Lung microvascular endothelial cell (primary cell): ENCODE measurements at regions not wholly inside any gene's neighbourhood (a gene's known extent, or its start where the extent isn't known, plus 50 kb on each side); places are given as distances from the start of the nearest gene placed in this dataset.
"Not testable (repeated sequence)": the region's sequence is repeated elsewhere in the genome, so short reads cannot be mapped to it uniquely, and the experiment has no call there.

Experiments used
- DNase-seq, 2 donors: peaks; one replicate each; pipeline versions ENCODE4 v3.0.0 to v3.0.0-alpha.2; 2010; ENCODE audit warnings: low read depth in 2 of 2

- DNase-seq = no peak
Measured at GRCh38 chr11:90465553-90465952, 242.7 kb upstream of the CHORDC1 start.

- DNase-seq = not testable (repeated sequence)
Measured at GRCh38 chr11:90455347-90455920, 232.6 kb upstream of the CHORDC1 start.

- no peak for DNase-seq
Measured at GRCh38 chr11:90453525-90453924, 230.7 kb upstream of the CHORDC1 start.

DNA sequence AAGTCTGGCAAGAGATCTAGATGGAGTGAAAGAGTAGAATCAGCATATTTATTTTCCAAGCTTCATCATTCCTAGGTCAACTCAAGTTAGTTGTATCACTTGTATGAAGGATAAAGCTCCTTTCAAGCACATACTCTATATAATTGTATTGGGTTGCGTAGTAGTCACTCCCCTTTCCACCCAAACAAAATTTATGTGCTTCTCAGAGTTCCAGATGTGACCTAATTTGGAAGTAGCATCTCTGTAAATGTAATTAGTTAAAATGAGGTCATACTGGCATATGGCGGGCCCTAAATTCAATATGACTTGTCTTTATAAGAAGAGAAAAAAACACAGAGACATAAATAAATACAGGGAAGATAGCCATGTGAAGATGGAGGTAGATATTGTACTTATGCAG lies 226.8 kb upstream of the CHORDC1 start:
- DNase-seq = no peak

- DNase-seq = no peak
Measured at GRCh38 chr11:90448256-90448655, 225.4 kb upstream of the CHORDC1 start.

- no peak for DNase-seq
Measured at GRCh38 chr11:90447618-90448017, 224.8 kb upstream of the CHORDC1 start.

- DNase-seq = no peak
Measured at GRCh38 chr11:90446207-90446606, 223.4 kb upstream of the CHORDC1 start.

DNA sequence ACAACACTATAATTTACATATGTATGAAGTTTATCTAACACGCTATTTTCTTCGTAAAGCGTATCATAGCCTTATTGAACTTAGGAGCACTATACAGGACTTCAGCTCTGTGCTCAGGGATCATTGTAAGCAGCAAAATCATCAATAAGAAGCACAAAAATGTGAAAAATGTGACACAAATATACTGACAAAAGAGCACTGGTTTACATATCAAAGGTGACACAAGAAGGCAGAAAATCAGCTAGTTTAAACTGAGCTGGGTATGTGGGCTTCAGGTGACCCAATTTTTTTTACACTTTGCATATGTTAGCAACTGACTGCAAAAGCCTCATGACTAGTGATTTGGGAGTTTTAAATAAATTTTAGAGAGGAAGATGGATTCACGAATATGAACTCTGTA lies 215.2 kb upstream of the CHORDC1 start:
- DNase-seq = no peak

- DNase-seq = no peak
Measured at GRCh38 chr11:90434858-90435257, 212.0 kb upstream of the CHORDC1 start.

- no peak for DNase-seq
Measured at GRCh38 chr11:90428836-90429235, 206.0 kb upstream of the CHORDC1 start.

DNA sequence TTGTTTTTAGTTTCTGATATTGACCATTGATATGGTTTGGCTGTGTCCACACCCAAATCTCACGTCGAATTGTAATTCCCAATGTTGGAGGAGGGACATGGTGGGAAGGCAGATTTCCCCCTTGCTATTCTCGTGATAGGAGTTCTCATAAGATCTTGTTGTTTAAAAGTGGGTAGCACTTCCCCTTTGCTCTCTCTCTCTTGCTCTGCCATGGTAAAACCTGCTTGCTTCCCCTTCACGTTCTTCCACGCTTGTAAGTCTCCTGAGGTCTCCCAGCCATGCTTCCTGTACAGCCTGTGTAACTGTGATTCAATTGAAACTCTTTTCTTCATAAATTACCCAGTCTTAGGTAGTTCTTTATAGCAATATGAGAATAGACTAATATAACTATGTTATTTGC lies 203.6 kb upstream of the CHORDC1 start:
- DNase-seq = no peak

GRCh38 chr11:90423378-90423777 lies 200.5 kb upstream of the CHORDC1 start:
- DNase-seq = no peak

GRCh38 chr11:90422787-90423186 lies 199.9 kb upstream of the CHORDC1 start:
- not testable (repeated sequence) for DNase-seq

DNA sequence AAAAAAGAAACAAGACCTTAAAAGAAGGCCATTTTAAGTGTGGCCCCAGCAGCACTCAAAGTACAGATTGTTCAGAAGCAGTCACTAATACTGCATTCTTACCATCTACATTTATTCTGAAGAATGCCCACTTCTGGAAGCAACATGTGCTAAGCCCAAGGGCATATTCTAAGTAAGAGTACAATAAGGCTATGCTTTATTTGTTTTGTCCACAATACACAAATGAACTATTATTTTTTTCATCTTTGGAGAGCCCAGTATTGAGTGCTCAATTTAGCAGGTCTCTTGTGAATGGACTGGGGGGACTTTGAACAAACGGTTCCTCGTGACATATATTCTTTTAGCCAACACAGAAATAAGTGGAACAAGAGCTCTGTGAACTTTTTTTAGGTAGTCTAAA lies 191.4 kb upstream of the CHORDC1 start:
- DNase-seq = no peak

GRCh38 chr11:90407350-90407749 lies 184.5 kb upstream of the CHORDC1 start:
- no peak for DNase-seq

- no peak for DNase-seq
Measured at GRCh38 chr11:90392692-90393091, 169.8 kb upstream of the CHORDC1 start.

GRCh38 chr11:90391756-90392155 lies 168.9 kb upstream of the CHORDC1 start:
- no peak for DNase-seq

DNA sequence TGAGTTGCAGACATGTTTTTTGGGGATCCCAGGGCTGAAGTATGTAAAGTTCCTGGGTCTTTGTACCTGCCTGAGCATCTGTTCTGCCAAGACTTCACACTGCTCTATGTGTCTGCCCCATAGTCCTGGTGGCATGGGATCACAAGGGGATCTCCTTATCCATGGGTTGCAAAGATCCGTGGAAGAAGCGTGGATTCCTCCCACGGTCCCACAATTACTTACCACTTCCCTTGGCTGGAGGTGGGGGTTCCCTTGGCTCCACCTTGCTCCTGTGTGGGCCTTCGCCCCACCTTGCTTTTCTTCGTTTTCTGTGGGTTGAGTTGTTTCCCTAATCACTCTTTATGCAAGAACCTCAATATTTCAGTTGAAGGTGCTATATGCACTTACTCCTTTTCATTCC lies 157.4 kb upstream of the CHORDC1 start:
- no peak for DNase-seq

DNA sequence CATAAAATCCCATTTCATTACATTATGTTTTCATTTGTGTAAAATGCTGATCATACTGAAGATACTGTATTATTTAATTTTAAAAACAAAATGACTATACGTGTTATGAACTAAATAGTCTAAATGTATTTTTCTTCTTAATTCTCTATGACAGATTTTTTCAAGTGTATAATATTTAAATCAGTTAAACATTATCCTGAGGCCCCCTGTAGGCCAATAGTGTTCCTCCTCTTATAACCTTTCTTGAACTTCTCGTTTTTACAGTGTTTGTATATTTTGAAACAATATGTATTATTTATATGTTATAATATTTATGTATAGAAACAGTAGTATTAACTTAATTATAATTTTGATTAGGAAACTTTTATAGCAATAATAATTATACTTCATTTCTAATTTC lies 151.1 kb upstream of the CHORDC1 start:
- DNase-seq = no peak

- no peak for DNase-seq
Measured at GRCh38 chr11:90364527-90364926, 141.7 kb upstream of the CHORDC1 start.

DNA sequence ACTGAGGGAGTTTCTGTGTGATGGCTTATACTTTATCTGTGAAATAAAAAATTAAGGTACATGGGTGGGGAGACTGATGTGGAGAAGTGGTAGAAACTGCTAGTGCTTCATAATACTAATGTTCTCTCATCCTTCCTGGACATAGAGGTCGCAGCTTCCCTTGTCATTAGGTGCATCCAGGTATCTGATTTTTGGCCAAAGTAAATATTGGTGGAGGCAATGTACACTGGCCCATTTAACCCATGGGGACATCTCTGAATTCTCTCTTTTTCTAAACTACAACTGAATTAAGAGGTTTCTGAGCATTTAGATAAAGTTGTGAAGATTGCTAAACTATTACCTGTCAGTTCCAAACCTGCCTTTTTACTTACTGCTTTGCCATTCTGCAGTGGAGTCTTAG lies 140.9 kb upstream of the CHORDC1 start:
- no peak for DNase-seq

DNA sequence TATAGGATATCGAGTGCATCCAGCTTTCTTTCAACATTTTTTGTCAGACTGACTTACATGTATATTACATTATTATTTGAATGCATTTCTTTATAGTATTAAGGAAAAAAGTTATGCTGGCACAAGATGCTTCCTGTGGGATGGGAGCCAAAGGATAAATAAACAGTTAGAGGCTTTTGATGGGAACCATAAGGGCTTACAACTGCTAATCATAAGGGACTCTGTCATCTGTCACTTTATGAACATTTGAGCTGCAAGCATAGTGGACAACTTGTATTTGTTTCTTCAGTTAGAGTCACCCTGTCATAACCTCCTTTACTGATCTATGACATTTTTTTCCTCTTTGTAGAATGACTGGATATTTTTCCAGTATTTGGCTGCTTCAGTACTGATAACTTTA lies 132.4 kb upstream of the CHORDC1 start:
- no peak for DNase-seq

- DNase-seq = no peak
Measured at GRCh38 chr11:90349731-90350130, 126.9 kb upstream of the CHORDC1 start.

GRCh38 chr11:90344546-90344945 lies 121.7 kb upstream of the CHORDC1 start:
- DNase-seq = no peak
